ENCODE measurements at regions not wholly inside any gene's neighbourhood (a gene's known extent, or its start where the extent isn't known, plus 50 kb on each side); places are given as distances from the start of the nearest gene placed in this dataset.

DNA sequence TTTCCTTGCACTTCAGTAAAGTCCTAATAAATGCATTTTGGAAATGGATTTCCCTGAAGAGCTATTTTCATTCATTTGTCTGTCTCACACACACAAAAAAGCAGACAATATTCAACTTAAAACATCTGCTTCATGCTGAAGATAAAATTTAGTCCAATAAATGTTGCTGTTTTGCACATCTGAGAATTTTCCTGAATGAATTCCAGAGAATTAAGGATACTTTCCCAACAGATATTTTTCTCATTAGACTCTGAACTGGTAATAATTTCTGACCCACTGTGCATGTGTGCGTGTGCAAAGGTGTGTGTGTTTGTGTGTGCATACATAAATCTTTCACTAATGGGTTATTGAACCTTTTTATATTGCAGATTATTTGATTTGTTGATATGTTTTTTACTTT lies 390.2 kb upstream of the TMEFF2 start:
- no peak for DNase-seq
- Histone ChIP-seq H3K27me3 (replicated peaks in 1 of 7) (no peaks in the 10 kb centered on the region), H3K9me3 (no peaks in the 10 kb centered on the region), H3K4me3 (no peak overlapping the region), H3K36me3 (no peaks in the 10 kb centered on the region), H3K4me1 (no peaks in the 10 kb centered on the region), H3K27ac (no peak overlapping the region)
- WGBS, 5 donors: 79 to 92% (median 84%) methylated on average over 1 of the region's 1 CpG
- TF ChIP-seq POLR2AphosphoS5 (IDR thresholded peaks at IDR 0.05): no peak
- TF ChIP-seq, protein P1, sequence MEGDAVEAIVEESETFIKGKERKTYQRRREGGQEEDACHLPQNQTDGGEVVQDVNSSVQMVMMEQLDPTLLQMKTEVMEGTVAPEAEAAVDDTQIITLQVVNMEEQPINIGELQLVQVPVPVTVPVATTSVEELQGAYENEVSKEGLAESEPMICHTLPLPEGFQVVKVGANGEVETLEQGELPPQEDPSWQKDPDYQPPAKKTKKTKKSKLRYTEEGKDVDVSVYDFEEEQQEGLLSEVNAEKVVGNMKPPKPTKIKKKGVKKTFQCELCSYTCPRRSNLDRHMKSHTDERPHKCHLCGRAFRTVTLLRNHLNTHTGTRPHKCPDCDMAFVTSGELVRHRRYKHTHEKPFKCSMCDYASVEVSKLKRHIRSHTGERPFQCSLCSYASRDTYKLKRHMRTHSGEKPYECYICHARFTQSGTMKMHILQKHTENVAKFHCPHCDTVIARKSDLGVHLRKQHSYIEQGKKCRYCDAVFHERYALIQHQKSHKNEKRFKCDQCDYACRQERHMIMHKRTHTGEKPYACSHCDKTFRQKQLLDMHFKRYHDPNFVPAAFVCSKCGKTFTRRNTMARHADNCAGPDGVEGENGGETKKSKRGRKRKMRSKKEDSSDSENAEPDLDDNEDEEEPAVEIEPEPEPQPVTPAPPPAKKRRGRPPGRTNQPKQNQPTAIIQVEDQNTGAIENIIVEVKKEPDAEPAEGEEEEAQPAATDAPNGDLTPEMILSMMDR (IDR thresholded peaks at IDR 0.05 in 8 of 11, conservative IDR thresholded peaks at IDR 0.05 in 3 of 11): no peak
- no peak for TF ChIP-seq POLR2A (IDR thresholded peaks at IDR 0.05)
- intact Hi-C loops (cut with DNase I; ENCODE audit: low total_unique reads): no loop called here

DNA sequence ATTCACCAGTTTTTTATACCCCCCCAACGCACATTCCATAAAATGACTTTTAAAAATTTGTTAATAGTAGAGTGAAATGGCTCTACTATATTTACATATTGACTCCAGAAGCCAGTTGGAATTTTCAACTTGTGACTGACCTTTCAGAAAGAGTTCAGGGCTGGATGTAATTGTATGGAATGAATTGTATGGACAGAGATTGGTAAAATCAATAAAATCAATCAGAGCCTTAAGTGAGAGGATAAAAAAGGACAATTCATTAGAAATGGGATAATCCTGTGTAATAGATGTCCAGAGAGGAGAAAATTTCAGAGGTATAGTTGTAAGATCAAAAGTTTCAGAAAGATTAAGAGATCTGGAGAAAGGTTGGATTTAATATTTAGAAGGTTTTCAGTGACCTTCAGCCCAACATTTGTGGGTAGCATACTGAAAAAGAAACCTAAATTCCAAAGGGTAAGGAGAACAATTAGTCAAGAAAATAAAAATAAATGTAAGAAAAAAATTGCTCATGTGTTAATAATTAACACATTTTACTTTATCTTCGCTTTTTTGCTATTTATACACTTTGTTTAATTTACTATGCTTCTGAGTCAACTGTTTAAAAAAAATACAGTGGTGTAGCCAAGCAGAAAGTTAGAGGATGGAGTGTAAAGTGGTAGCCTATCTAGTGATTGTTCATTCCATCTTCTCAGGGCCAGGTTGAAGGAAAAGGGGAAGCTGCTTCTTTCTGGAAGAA lies 385.4 kb upstream of the TMEFF2 start:
- Histone ChIP-seq H3K4me1 (no peaks in the 10 kb centered on the region), H3K9me3 (no peaks in the 10 kb centered on the region), H3K27me3 (replicated peaks in 1 of 7) (no peaks in the 10 kb centered on the region), H3K4me3 (no peak overlapping the region), H3K36me3 (no peaks in the 10 kb centered on the region), H3K27ac (no peak overlapping the region)
- TF ChIP-seq, protein P1 (IDR thresholded peaks at IDR 0.05 in 8 of 11, conservative IDR thresholded peaks at IDR 0.05 in 3 of 11): no peak
- TF ChIP-seq POLR2AphosphoS5 (IDR thresholded peaks at IDR 0.05) (no peak), POLR2A (IDR thresholded peaks at IDR 0.05) (no peak)
- intact Hi-C loops (cut with DNase I; ENCODE audit: low total_unique reads): no loop called here
- DNase-seq: no peak
- WGBS, 5 donors: 61 to 83% (median 71%) methylated on average over 2 of the region's 2 CpGs

DNA sequence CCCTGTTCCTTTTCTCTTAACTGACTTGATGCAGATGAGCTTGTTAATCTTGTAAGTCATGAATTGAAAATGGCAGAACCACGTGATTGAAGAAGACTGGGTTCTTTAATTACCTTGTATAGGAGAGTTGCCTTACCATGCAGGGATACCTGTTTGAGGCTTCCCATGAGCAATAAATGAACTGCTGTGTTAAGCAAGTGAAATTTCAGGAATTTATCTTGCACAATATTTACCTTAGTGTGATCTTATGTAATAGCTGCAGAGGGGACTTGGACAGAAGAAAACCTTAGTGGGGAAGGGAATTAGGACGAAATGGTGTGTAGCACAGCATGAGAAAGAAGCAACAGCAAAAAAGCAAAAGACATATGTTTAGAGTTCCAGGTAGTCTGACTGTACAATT lies 384.0 kb upstream of the TMEFF2 start:
- TF ChIP-seq, protein P1 (IDR thresholded peaks at IDR 0.05 in 8 of 11, conservative IDR thresholded peaks at IDR 0.05 in 3 of 11): no peak
- TF ChIP-seq POLR2A (IDR thresholded peaks at IDR 0.05) (no peak), POLR2AphosphoS5 (IDR thresholded peaks at IDR 0.05) (no peak)
- Histone ChIP-seq H3K9me3 (no peaks in the 10 kb centered on the region), H3K36me3 (no peaks in the 10 kb centered on the region), H3K4me3 (no peak overlapping the region), H3K27me3 (replicated peaks in 1 of 7) (no peaks in the 10 kb centered on the region), H3K4me1 (no peaks in the 10 kb centered on the region), H3K27ac (no peak overlapping the region)
- WGBS, 5 donors: 60 to 70% (median 67%) methylated on average over 2 of the region's 2 CpGs
- no peak for DNase-seq
- intact Hi-C loops (cut with DNase I; ENCODE audit: low total_unique reads): no loop called here

DNA sequence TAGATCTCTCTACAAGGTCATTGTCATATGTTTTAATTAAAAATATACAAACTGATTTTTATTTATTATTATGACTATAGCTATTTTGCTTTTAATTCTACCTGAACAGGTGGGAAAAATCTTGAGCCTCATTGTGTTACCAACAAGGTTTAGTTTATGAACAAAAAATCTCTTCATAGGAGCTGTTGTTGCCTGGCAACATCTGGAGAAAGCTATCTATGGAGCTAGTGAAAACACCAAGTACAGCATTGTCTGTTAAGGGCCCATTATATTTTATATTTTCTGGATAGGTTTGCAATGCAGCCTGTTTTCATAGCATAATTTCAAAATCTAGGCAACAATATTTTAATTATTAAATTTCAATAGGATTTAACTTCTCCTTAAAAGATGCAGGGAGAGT lies 383.0 kb upstream of the TMEFF2 start:
- no peaks in the 10 kb centered on the region for H3K36me3 ChIP-seq
- DNase-seq: no peak
- H3K27ac ChIP-seq: no peak overlapping the region
- intact Hi-C loops (cut with DNase I; ENCODE audit: low total_unique reads): no loop called here
- H3K4me3 ChIP-seq: no peak overlapping the region
- peaks cover 0 to 6% (median 0%) of the 10 kb centered on the region in 8 donors for H3K9me3 ChIP-seq
- H3K27me3 ChIP-seq (replicated peaks in 1 of 7): no peaks in the 10 kb centered on the region
- TF ChIP-seq POLR2AphosphoS5 (IDR thresholded peaks at IDR 0.05) (no peak), POLR2A (IDR thresholded peaks at IDR 0.05) (no peak)
- TF ChIP-seq, protein P1 (IDR thresholded peaks at IDR 0.05 in 8 of 11, conservative IDR thresholded peaks at IDR 0.05 in 3 of 11): no peak
- H3K4me1 ChIP-seq: no peaks in the 10 kb centered on the region

Measured in spleen (tissue), 11 donors.